ENCODE measurements at regions not wholly inside any gene's neighbourhood (a gene's known extent, or its start where the extent isn't known, plus 50 kb on each side); places are given as distances from the start of the nearest gene placed in this dataset.
A peak's percentile ranks its signal among the peaks of the same experiment; 100 is the strongest.
"Not testable (repeated sequence)": the region's sequence is repeated elsewhere in the genome, so short reads cannot be mapped to it uniquely, and the experiment has no call there.

DNA sequence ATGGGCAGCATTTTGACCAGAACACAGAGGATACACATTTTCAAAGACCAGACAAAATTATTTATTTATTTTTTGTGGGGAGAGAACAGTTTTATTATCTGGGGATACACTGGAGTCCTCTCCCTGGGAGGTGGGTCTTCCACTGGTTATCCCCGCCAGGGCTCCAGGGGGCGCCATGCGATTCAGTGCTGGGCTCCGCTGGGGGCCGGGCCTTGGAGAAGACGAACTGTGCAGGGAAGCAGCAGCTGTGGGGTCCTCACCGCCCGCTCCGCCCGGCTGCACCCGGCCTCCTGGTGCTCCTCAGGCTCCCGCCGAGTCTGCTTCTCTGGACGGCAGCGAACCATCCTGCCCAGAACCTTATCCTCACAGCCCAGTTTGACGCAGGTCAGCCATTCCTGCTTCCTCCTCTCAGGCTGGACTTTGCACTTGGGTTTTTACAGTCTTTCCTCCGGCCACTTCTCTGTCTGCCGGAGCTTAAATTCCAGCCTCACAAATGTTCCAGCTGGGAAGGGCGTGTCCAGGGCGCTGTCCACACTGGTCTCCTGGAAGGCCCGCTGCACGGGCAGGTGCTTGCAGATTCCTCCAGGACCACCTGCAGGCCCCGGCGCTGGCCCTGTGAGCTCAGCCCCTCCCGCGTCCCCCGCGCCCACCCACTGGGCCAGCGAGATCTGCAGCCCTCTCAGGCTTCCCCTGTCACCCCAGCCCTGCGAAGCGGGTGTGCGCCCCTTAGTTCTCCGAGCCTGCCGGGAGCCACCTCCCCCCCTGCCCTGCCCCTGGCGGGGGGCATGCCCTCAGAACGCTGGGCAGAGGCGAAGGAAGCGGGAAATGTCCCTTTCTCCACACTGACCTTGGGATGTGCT lies 1830.0 kb upstream of the DEFB115 start:
- DNase-seq: no peak

DNA sequence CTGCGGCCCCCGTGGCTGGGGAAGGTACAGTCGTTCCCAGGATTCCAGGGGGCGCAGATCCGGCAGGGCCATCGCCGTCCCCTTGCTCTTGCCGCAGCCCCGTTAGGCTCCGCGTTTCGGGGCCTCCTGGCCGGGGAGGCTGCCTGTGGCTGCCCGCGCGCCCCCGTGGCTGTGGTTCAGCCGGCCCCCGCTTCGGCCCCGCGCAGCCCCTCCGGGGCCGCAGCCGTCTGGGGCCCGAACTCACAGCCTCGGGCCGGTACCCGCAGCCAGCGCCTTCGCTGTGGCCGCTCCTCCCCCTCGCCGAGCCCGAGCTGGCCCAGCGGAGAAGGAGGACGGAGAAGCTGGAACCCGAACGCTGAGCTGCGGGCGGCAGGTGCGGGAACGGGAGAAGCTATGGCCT lies 1826.9 kb upstream of the DEFB115 start:
- DNase-seq: no peak

GRCh38 chr20:29440721-29441120 lies 1816.7 kb upstream of the DEFB115 start:
- DNase-seq: not testable (repeated sequence)

DNA sequence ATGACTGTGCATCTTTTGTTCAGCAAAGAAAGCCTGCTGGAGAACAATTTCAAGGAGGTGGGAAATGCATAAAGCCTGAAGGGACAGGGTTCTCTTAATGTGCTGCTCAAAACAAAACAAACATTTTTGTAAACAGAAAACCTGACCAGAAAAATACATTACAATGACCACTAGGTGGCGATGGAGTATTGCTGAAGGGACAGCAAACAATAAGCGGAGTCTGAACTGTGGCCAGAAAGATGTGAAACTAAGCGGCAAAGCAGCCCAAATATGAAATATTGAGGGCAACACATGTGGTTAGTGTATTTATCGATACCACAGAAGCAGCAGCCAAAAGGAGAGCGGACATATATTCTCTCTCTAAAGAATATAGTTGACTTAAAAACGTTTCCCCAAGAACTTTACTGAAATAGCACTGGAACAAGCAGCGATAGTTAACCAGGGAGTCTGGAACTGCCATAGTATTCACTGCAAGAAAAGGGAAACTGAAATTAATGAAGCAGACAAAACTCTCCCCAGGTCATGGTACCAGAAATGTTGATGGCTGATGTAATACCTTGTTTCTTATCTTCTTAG lies 1814.2 kb upstream of the DEFB115 start:
- DNase-seq: not testable (repeated sequence)

GRCh38 chr20:29443819-29444218 lies 1813.6 kb upstream of the DEFB115 start:
- DNase-seq: no peak

GRCh38 chr20:29445050-29445907 lies 1812.2 kb upstream of the DEFB115 start:
- not testable (repeated sequence) for DNase-seq

DNA sequence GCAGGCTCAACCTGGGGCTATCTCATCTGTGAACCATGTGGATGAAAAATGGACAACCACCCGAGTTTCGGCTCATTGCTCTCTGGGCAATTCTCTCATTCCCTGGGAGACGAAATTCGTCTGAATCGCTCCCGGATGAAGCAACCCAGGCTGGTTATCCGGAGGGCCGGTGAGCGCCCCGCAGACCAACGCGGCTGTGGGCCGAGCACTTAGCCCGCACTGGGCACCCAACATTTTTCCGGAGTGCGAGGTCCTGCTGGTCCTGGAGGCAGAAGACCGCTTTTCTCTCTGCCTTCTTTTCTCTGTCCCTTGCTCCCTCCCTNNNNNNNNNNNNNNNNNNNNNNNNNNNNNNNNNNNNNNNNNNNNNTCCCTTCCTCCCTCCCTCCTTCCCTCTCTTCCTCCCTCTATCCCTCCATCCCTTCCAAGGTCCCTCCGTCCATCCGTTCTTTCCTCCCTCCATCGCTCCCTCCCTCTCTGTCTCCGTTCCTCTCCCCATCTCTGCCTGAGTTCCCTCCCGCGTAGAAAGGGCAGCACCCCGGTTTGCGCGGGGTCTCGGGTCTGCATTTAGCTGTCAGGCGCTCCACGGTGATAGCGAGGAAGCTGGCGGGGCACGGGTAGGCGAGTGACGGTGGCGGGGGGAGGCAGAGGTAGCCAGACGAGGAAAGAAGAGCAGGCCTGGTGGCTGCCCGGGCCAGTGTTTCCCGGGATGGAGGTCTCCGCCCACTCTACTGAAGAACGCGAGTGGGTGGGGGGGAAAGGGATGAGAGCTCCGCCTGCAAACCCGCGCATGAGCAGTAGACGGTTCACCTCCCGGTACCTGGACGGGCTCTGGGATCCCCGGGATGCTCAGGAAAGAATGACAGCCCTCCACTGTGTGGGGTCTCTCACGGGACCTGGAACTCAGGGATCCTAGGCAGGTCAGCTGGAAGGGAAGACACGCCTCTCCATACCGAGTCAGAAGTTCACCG lies 1809.7 kb upstream of the DEFB115 start:
- not testable (repeated sequence) for DNase-seq

GRCh38 chr20:29448806-29449470 lies 1808.5 kb upstream of the DEFB115 start:
- DNase-seq: no peak

DNA sequence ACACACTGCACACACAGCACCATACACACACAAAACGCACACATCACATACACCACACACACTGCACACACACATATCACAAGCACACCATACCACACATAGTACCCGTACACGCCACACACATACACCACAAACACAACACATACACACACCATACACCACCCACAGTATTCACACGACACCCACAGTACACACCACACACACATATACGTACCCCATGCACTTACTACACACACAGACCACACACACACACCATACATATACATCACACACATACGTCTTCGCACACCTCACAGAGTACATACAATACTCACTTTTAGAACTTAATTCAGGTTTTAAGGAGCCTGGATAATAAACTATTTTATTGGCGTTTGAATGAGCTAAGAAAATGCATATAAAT lies 1805.3 kb upstream of the DEFB115 start:
- no peak for DNase-seq

DNA sequence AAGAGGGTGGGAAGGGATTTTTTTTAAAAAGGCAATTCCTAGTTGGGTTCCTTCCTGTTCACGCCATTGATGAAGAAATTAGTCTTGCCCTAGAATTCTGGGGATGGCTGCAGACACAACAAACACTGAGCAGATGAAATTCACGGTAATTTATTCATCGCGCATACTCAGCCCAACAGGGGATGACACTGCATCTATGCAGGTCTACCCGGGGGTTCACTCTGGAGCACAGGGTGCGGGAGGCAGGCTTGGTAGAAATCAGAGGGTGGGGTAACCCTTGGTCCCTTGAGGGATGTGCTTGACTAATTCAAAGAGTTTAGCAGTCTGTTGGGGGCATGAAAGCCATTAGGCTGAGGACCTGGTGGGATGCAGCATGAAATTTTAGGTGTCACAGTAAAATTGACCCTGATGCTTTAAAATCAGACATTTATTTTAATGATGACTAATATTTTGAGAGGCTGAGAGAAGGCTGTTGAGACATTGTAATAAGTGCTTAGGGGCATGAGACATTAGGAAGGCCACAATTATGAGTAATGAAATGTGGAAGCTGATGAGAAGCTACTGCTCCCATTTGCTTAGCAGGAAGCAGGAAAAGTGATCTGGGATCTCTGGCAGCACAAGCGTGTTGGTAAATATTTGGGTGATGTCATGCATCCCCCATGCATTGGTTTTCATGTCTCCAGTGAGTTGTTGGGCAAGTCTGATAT lies 1800.3 kb upstream of the DEFB115 start:
- not testable (repeated sequence) for DNase-seq

DNA sequence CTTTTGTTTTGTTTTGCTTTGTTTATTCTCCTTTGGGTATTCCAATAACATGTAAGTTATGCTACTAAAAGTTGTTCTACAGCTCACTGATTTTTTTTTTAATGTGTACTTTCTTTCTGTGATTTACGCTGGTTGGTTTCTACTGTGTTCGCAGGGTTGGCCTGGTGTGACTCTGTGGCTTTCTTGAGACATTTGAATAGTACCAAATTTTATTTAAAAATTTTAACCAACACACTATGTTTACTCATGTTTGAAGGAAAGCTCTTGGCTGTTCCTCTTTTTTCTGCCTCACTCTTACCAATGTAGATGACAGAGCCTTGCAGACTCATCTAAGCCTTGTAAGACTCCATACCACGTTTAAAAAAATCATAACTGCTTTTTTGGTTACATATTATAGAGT lies 1784.9 kb upstream of the DEFB115 start:
- no peak for DNase-seq

- DNase-seq: not testable (repeated sequence)
Measured at GRCh38 chr20:29492840-29493239, 1764.6 kb upstream of the DEFB115 start.

DNA sequence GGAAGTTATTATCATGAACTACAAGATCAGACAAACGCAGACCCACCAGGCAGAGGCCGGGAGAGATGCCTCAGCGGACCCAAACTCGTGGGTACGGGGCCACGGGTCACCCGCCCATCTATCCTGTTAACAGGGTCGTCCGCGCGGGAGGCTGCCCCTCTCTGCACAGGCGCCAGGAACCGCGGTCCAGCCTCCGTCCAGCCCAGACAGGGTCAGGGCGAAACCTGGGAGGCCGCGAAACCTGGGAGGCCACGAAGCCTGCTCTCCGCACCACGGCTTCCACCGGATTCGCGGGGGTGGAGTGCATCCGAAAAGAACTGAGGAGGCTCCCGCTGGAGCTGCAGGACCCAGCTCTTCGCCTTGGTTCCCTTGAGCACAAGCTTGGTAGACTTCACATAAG lies 1760.7 kb upstream of the DEFB115 start:
- not testable (repeated sequence) for DNase-seq

- peak; percentile 73 for DNase-seq
Measured at GRCh38 chr20:29497261-29497671, 1760.2 kb upstream of the DEFB115 start.

- not testable (repeated sequence) for DNase-seq
Measured at GRCh38 chr20:29497684-29498083, 1759.8 kb upstream of the DEFB115 start.

DNA sequence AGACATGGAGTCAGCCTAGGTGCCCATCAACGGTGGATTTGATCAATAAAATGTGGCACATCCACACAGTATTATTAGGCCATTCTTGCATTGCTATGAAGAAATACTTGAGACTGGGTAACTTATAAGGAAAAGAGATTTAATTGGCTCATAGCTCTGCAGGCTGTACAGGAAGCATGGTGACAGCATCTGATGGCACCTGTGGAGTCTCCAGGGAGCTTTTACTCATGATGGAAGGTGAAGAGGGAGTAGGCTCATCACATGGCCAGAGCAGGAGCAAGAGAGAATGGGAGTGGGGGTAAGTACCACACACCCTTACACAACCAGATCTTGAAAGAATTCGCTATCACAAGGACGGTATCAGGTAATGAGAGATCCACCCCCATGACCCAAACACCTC lies 1756.7 kb upstream of the DEFB115 start:
- DNase-seq: not testable (repeated sequence)

- not testable (repeated sequence) for DNase-seq
Measured at GRCh38 chr20:29514634-29515033, 1742.8 kb upstream of the DEFB115 start.

GRCh38 chr20:29516847-29517246 lies 1740.6 kb upstream of the DEFB115 start:
- not testable (repeated sequence) for DNase-seq

GRCh38 chr20:29519610-29520241 lies 1737.7 kb upstream of the DEFB115 start:
- DNase-seq: not testable (repeated sequence)

DNA sequence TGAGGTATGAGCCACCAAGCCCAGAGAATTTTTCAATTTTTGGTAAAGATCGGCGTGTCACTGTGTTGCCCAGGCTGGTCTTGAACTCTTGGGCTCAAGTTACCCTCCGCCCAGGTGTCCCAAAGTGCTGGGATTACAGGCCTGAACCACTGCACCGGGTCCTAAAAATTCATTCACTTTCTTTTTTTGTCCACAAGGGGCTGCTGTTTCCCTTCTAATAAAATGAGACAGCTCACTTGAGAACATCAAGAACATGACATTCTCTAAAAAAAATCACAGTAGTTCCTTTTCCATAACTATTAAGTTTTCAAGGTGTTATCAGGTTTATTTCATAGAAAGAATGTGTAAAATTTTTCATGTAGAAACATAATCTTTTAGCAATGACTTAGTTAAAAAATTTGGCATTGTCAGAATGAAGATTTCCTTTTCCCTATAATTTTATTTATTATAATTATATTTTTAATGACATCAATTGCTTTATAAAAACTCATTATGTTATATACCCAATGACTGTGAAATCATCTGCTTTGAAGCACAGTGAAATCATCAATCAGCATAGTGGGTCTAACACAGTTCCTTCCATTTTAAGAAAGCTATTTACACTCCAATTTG lies 1723.8 kb upstream of the DEFB115 start:
- DNase-seq: not testable (repeated sequence)

Data from NCI-H510A (cell line).